ENCODE measurements at regions not wholly inside any gene's neighbourhood (a gene's known extent, or its start where the extent isn't known, plus 50 kb on each side); places are given as distances from the start of the nearest gene placed in this dataset.

DNA sequence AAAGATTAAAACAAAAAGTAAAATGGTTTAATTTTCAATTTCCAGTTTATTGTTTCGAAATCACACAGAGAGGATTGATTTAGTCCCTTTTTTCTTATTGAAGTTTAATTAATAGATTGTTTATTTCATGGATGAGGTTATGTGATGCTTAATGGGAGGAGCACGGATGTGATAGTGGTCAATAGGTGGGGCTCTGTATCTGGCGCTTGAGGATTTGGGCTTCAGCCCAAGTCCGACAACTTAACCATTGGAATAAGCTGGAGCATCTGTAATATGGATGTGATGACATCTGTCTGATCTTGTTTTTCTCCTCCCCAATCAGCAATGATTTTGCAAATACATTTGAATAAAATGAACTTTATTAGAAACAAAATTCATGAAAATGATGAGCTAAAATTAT is 169.2 kb downstream of the LYPLAL1 start:
- no peak for DNase-seq (ENCODE audit: low spot score)

DNA sequence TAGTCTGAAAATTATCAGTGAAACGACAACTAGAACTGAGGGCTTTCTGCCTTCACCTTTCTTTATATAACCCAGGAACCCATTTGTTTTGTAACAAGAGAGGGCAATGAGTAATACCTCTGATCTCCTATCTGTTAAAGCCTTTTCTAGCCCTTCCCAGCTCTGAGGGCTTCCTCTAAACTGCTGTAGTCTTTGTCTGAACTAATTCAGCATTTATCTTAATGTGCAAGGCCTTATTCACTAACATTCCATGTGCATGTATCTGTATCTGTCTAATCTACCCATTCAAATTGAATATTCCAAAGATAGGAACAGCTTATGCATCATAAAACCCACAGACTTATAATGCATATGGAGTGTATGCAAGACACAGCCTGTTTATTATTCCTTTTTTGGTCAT is 167.1 kb downstream of the LYPLAL1 start:
- Histone ChIP-seq H3K27ac (no peak overlapping the region), H3K4me3 (no peak overlapping the region), H3K4me1 (ENCODE audit: control insufficient read depth in 1 of 2, low read depth in 2 of 2) (peaks cover 2 to 4% of the 10 kb centered on the region in 2 donors), H3K9me3 (no peaks in the 10 kb centered on the region), H3K27me3 (replicated peaks; ENCODE audit: insufficient read depth) (no peaks in the 10 kb centered on the region), H3K36me3 (no peaks in the 10 kb centered on the region)
- DNase-seq (ENCODE audit: low spot score) (no peak), ATAC-seq (ENCODE audit: insufficient number of reproducible peaks, low FRiP score, low read depth) (no peak)
- TF ChIP-seq, protein P1, sequence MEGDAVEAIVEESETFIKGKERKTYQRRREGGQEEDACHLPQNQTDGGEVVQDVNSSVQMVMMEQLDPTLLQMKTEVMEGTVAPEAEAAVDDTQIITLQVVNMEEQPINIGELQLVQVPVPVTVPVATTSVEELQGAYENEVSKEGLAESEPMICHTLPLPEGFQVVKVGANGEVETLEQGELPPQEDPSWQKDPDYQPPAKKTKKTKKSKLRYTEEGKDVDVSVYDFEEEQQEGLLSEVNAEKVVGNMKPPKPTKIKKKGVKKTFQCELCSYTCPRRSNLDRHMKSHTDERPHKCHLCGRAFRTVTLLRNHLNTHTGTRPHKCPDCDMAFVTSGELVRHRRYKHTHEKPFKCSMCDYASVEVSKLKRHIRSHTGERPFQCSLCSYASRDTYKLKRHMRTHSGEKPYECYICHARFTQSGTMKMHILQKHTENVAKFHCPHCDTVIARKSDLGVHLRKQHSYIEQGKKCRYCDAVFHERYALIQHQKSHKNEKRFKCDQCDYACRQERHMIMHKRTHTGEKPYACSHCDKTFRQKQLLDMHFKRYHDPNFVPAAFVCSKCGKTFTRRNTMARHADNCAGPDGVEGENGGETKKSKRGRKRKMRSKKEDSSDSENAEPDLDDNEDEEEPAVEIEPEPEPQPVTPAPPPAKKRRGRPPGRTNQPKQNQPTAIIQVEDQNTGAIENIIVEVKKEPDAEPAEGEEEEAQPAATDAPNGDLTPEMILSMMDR (IDR thresholded peaks at IDR 0.05), result no peak

More for the DNA sequence above, 169.2 kb downstream of the LYPLAL1 start:
- Histone ChIP-seq H3K4me3 (no peak overlapping the region), H3K4me1 (ENCODE audit: control insufficient read depth in 1 of 2, low read depth in 2 of 2) (peaks cover 8 to 13% of the 10 kb centered on the region in 2 donors), H3K27me3 (replicated peaks; ENCODE audit: insufficient read depth) (no peaks in the 10 kb centered on the region), H3K9me3 (no peaks in the 10 kb centered on the region), H3K27ac (no peak overlapping the region), H3K36me3 (no peaks in the 10 kb centered on the region)
- TF ChIP-seq, protein P1 (IDR thresholded peaks at IDR 0.05), result no peak
- ATAC-seq (ENCODE audit: insufficient number of reproducible peaks, low FRiP score, low read depth), result no peak

DNA sequence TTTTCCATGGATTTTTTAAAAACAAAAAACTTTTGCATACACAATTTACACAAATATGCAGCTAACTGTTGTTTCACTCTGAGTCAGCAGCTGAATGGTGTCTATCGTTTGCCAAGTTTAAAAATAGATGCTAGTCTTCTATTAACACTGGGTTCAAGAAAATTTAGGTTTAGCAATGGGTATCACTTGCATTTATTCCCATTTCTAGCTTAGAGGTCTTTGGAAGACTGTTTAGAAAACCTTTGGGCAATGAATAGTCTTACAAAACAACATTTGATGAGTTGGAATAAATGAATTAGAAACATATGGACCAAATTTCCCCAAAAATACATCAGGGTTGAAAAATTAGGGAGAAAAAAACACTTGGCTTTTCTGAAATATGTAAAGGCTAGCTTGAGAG is 165.8 kb downstream of the LYPLAL1 start:
- Histone ChIP-seq H3K27ac (no peak overlapping the region), H3K4me1 (ENCODE audit: control insufficient read depth in 1 of 2, low read depth in 2 of 2) (peaks cover 0 to 4% of the 10 kb centered on the region in 2 donors), H3K4me3 (no peak overlapping the region), H3K36me3 (no peaks in the 10 kb centered on the region), H3K9me3 (no peaks in the 10 kb centered on the region), H3K27me3 (replicated peaks; ENCODE audit: insufficient read depth) (no peaks in the 10 kb centered on the region)
- DNase-seq (ENCODE audit: low spot score) (no peak), ATAC-seq (ENCODE audit: insufficient number of reproducible peaks, low FRiP score, low read depth) (no peak)
- TF ChIP-seq, protein P1 (IDR thresholded peaks at IDR 0.05), result no peak

DNA sequence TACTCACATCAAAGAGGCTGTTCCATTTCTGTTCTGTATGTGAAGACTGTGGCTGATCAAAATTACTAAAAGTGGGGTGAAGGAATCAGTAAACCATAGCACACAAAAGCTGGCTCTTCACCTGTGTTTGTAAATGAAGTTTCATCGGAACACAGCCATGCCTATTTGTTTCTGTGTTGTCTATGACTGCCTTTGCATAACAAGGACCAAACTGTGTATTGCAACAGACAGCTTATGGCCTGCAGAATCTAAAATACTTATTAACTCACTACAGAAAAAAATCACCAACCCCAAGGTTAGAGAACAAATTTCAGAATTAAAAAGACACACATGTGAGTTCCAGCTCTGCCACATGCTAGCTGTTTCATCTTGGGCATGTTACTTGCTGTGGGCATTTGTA is 163.9 kb downstream of the LYPLAL1 start:
- Histone ChIP-seq H3K4me3 (no peak overlapping the region), H3K9me3 (no peaks in the 10 kb centered on the region), H3K36me3 (no peaks in the 10 kb centered on the region), H3K4me1 (ENCODE audit: control insufficient read depth in 1 of 2, low read depth in 2 of 2) (peaks cover 0 to 4% of the 10 kb centered on the region in 2 donors), H3K27ac (no peak overlapping the region), H3K27me3 (replicated peaks; ENCODE audit: insufficient read depth) (no peaks in the 10 kb centered on the region)
- ATAC-seq (ENCODE audit: insufficient number of reproducible peaks, low FRiP score, low read depth), result no peak
- TF ChIP-seq, protein P1 (IDR thresholded peaks at IDR 0.05), result no peak
- DNase-seq (ENCODE audit: low spot score), result no peak

DNA sequence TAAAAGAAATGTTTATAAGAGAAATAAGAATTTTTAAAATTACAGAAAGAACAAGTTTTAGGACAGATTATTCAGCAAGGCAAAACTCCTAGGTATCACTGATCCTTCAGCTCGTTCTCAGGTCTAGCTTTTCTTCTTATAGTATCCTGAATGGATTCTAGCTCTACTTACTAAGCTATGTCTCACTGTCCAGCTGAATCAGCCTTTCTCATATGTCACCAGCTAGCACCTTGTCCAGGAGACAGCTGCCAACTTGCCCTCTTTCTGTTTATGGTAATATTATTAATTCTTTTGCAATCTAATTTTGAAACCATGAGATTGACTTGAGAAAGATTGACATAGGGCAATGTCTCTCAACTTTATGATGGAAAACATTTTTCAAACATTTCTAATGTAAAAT is 159.9 kb downstream of the LYPLAL1 start:
- TF ChIP-seq, protein P1 (IDR thresholded peaks at IDR 0.05), result no peak
- H3K9me3 ChIP-seq, result no peaks in the 10 kb centered on the region
- no peaks in the 10 kb centered on the region for H3K27me3 ChIP-seq (replicated peaks; ENCODE audit: insufficient read depth)
- ATAC-seq (ENCODE audit: insufficient number of reproducible peaks, low FRiP score, low read depth) (no peak), DNase-seq (ENCODE audit: low spot score) (no peak)
- no peak overlapping the region for H3K27ac ChIP-seq
- H3K36me3 ChIP-seq, result no peaks in the 10 kb centered on the region
- no peak overlapping the region for H3K4me3 ChIP-seq
- H3K4me1 ChIP-seq (ENCODE audit: control insufficient read depth in 1 of 2, low read depth in 2 of 2), result no peaks in the 10 kb centered on the region

All from thoracic aorta (tissue), 2 donors.